Right hindlimb (tissue), 1 donor: ENCODE measurements at regions not wholly inside any gene's neighbourhood (a gene's known extent, or its start where the extent isn't known, plus 50 kb on each side); places are given as distances from the start of the nearest gene placed in this dataset.

Experiments
- DNase-seq: peaks from one replicate; pipeline ENCODE4 v3.0.0-alpha.2; 2018

DNA sequence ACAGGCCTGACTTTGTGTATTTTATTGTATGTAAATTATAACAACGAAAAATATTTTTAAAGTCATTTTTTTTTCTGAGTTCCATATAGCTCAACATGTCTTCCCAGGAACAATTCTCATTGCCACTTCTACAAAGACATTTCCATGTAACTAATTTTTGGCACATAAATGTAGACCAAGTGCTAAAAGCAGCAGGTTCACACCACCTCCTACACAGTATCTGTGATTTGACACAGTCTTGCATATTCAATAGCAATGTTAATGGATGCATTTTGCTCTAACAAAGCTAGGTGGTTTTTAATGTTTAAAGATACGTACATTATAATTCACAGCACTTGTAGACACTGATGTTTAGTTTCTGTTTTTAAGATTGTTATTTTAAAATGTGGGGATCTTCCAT lies 346.5 kb downstream of the GPAM start:
- no peak for DNase-seq

DNA sequence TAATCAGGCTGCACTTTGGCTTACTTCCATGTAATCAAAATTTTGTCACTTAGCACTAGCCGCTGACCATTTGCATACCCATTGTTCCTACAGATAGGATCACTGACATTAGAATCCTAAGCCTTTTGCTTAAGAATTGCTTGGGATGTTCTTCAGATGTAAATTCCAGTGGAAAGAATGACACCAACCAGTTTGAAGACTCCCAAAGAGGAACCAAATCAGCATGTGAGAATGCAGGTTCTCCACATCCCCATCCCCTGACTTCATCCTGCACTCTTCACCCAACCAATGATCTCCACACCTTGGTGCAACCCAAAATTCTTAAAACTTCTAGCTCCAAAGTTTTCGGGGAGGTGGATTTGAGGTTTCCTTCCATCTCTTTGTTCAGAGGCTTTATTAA lies 345.6 kb downstream of the GPAM start:
- DNase-seq = no peak

GRCh38 chr10:111840546-111840945 lies 343.0 kb downstream of the GPAM start:
- DNase-seq = no peak

DNA sequence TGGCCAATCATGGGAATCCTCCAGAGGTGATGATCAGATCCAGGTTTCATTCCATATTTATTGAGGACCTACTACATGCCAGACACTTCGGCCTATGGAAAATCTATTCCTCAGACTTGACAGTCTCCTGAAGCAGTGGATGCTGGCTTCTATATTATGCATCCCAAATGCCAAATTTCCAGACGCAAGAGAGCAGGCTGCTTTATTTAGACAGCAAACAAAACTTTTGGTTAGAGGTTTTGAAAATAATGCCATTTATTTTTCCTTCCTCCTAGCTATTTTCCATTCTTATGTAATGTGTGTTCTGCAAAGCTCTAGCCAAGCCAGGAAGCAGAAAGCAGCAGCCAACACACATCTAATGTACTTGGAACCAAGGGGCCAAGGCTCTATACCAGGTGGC lies 330.8 kb downstream of the GPAM start:
- no peak for DNase-seq

DNA sequence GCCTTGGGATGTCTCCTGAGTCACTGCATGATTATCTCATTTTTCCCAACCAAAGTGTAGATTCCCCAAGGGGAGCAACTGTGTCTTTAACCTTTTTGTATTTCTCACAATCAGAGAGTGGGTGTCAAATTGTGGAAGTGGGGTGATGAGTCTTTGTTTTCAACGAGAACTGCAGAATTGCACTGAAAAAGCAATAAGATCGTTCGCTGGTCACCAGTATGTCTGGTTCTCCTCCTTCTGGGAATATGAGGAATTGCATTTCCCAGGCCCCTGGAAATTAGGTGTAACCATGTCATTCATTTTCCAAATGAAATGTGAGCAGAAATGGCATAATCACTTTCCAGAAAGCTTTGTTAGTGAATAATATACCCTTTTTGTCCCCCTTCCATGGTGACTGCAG lies 326.9 kb downstream of the GPAM start:
- DNase-seq = no peak

GRCh38 chr10:111865550-111865949 lies 318.0 kb downstream of the GPAM start:
- DNase-seq = no peak

- no peak for DNase-seq
These were observed 312.1 kb downstream of the GPAM start for GRCh38 chr10:111871458-111871857.

- no peak for DNase-seq
These were observed 311.0 kb downstream of the GPAM start for GRCh38 chr10:111872591-111872990.

DNA sequence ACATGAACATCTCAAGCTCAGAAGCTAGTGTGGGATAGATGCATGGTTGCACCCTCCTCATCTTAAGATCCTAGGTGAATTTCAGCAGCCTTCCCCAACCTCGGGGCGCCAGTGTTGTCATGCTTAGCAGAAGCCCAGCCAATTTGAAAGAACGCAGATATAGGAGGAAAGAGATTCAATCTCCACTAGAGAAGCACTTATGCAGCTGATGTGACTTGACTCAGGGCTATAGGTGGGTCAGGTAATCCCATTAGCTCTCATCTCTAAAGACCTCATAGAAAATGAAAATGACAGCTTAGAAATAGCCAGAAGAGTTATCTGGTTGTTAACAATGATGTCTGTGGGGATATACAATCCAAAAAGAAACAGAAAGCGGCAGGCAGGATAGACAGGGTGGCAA lies 310.5 kb downstream of the GPAM start:
- DNase-seq = no peak

DNA sequence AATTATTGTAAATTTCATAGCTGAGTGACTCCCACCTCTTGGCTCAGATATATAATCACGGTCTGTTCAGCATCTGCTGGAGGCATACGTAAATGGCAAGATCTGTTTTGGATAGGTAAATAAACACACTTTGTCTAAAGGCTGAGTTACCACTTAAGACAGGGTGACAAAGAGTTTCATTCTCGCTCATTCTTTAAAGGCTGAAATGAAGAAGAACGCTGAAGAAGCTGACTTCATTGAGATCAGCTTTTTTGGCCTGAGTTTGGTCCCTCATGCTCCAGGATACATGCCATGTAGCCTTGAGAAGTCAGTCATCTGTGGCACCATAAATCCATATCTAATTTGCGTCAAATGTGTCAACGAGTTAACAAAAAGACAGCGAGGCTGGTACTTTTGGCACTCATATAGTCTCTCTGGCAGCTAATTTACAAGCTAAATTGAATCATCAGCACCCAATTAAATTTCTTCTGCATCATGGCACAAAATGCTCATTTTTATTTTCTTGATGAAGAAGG lies 309.9 kb downstream of the GPAM start:
- no peak for DNase-seq

DNA sequence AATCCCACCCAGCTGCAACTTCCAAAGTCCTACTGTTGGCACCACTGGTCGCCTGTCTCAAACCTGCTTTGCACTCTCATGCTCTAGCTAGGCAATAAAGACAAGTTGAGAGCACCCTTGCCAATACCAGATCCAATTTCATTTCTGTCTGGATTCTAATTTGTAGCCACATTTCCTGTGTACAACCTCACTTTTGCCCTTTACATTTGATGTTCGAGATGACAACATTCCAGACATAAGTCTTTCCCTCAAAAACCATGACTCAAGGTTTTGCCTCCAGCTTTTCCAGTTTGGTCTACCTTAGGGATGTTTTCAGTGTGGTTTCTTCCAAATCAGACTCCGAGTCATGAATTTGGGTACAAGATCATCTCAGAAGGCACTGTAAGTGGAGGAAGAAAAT lies 309.0 kb downstream of the GPAM start:
- DNase-seq = no peak

GRCh38 chr10:111875725-111876124 lies 307.8 kb downstream of the GPAM start:
- no peak for DNase-seq

DNA sequence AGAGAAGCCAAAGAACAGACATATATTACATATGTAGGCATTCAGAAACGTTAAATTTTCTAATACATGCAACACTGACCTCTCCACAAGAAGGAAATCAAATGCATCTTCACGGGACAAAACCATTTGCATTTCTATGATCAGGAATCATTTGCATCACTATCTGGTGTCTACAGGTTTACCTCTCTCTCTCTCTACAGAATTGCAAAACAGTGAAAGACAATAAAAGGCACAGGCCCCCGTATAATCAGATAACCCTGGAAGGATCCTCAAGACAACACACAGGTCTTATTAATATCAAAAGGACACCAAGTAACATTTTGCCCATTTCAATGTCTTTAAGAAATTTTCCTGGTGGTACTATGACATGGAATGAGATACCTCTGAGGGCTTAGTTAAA lies 306.3 kb downstream of the GPAM start:
- DNase-seq = no peak

GRCh38 chr10:111879969-111880368 lies 303.6 kb downstream of the GPAM start:
- no peak for DNase-seq

GRCh38 chr10:111885046-111885445 lies 298.5 kb downstream of the GPAM start:
- no peak for DNase-seq

- DNase-seq = no peak
These were observed 297.6 kb downstream of the GPAM start for GRCh38 chr10:111885919-111886318.

DNA sequence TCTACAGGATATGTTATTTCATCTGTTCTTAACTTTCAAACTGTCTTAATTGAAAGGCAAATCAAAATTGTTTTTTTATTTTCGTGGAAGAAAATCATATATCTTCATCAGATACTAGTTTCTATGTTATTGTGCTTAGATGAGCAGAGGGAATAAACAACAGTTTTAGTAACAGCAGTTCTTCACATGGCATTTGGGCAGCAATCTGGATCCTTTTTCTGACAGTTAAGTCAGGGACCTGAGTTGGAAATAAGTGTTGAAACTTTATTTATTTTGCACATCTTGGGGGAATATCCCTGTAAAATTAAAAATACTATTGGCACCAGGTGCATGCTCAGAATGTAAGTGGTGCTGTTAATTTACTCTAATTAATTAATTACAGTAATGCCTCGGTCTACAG lies 296.3 kb downstream of the GPAM start:
- no peak for DNase-seq

- no peak for DNase-seq
These were observed 293.5 kb downstream of the GPAM start for GRCh38 chr10:111890046-111890445.

GRCh38 chr10:111916011-111916410 lies 267.6 kb downstream of the GPAM start:
- no peak for DNase-seq

DNA sequence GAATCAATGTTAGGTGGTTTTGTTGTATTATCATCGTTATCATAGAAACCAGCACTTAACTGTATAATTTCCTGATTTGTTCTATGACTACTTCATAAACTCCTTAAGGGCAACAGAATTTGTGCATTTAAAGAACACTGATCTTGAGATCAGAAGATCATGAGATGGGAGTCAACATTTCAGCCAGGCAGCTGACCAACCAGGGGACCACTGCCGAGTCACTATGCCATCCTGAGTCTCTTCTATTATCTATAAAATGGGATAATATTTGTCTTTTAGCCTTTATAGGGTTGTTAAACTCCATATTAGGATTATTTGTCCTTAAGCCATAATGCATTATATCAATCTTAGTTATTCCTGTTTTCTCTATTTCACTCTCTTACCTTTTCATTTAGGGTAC lies 261.7 kb downstream of the GPAM start:
- no peak for DNase-seq

GRCh38 chr10:111923032-111923431 lies 260.5 kb downstream of the GPAM start:
- DNase-seq = no peak

DNA sequence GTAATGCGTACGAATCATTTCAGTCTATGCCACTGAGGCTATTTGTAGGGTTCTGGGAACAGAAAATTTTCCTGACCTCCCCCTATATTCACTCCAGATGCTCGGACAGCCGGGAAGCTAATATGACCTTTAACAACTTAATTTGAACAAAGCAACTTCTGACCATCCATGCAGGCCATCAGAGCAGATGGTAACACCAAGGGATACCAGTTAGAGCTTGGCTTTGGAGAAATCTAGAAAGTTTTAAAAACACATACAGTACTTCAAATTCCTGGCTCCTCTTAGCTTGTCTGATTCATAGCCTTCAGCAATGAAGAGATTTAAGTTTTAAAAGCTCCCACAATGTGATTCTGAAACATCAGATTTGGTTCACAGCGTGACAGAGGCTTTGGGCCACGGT lies 257.3 kb downstream of the GPAM start:
- DNase-seq = no peak

GRCh38 chr10:111933937-111934336 lies 249.6 kb downstream of the GPAM start:
- DNase-seq = no peak

- no peak for DNase-seq
These were observed 248.6 kb downstream of the GPAM start for GRCh38 chr10:111934931-111935330.

- no peak for DNase-seq
These were observed 247.4 kb downstream of the GPAM start for GRCh38 chr10:111936143-111936542.

GRCh38 chr10:111944331-111944730 lies 239.2 kb downstream of the GPAM start:
- DNase-seq = no peak
